Psoas muscle (tissue), 7 donors: ENCODE measurements at regions not wholly inside any gene's neighbourhood (a gene's known extent, or its start where the extent isn't known, plus 50 kb on each side); places are given as distances from the start of the nearest gene placed in this dataset.
"Not testable (repeated sequence)": the region's sequence is repeated elsewhere in the genome, so short reads cannot be mapped to it uniquely, and the experiment has no call there.

Experiments used
- ATAC-seq, 4 donors: fragments of 200-7000 bp; cut with Tn5 transposase; one replicate each; pipeline ENCODE4 v1.9.1; 2020; ENCODE audit warnings: moderate library complexity in 3 of 4, mild to moderate bottlenecking in 2 of 4
- DNase-seq, 2 donors: peaks; one replicate each; pipeline ENCODE4 v3.0.0-alpha.2; 2020
- H3K27ac ChIP-seq: fragments of 200-600 bp; one replicate; pipeline ENCODE4 v1.8.0; 2022
- H3K27me3 ChIP-seq, 3 donors: fragments of 200-600 bp in 1 of 3; one replicate each; pipeline versions ENCODE4 v1.6.1 to v1.8.0; 2013 to 2022; ENCODE audit warnings: low read length in 2 of 3, mild to moderate bottlenecking in 2 of 3, moderate library complexity in 1 of 3; ENCODE audit not compliant: insufficient read depth in 3 of 3
- H3K36me3 ChIP-seq, 2 donors: fragments of 200-600 bp in 1 of 2; one replicate each; pipeline versions ENCODE4 v1.6.1 to v1.8.0; 2013 to 2022; ENCODE audit warnings: low read depth in 1 of 2, mild to moderate bottlenecking in 1 of 2, moderate library complexity in 1 of 2; ENCODE audit not compliant: insufficient read depth in 1 of 2
- H3K4me1 ChIP-seq: fragments of 200-600 bp; one replicate; pipeline ENCODE4 v1.8.0; 2022
- H3K4me3 ChIP-seq: fragments of 200-600 bp; one replicate; pipeline ENCODE4 v1.8.0; 2022; ENCODE audit warnings: mild to moderate bottlenecking
- H3K9me3 ChIP-seq: fragments of 200-600 bp; one replicate; pipeline ENCODE4 v1.8.0; 2022
- CTCF ChIP-seq: fragments of 200-600 bp; IDR thresholded peaks from one replicate; pipeline ENCODE4 v1.8.0; 2022; ENCODE audit warnings: antibody characterized with exemption
- WGBS, 3 donors: extraction: QIAGEN DNeasy Blood & Tissue Kit; methylation state at CpG; one replicate each; pipeline versions ENCODE4 v1.1.6 to v1.1.7; 2013; 5-methylcytosine and 5-hydroxymethylcytosine counted together
- intact Hi-C, 2 donors: fragments of 100-400 bp; cut with DNase I; formaldehyde crosslinking; loops; one replicate each; pipeline versions ENCODE4 v1.11.0 to v1.14.2; 2022
- donor health status: healthy with polysubstance abuse.
- donor health status: DM: no; HTN: no; CAD: no; lungs with moderate emphysema.
- donor health status: Bipolar disorder and iron deficiency.
- donor health status: healthy.
- donor health status: DM: yes; HTN: yes; CAD: no.
- donor health status: DM: no; HTN: no; CAD: no.
- donor health status: DM: yes; HTN: yes; CAD: no.

- TF ChIP-seq CTCF: no peak
- no peaks in the 10 kb centered on the region for H3K27me3 ChIP-seq
- WGBS, 3 donors: 77 to 90% (median 87%) methylated on average over 2 of the region's 2 CpGs
- H3K9me3 ChIP-seq: no peaks in the 10 kb centered on the region
- no peak for ATAC-seq
- intact Hi-C loops: no loop called here
- DNase-seq: no peak
- H3K27ac ChIP-seq: no peak overlapping the region
- no peaks in the 10 kb centered on the region for H3K4me1 ChIP-seq
- H3K4me3 ChIP-seq: no peak overlapping the region
- no peaks in the 10 kb centered on the region for H3K36me3 ChIP-seq
These were observed 126.5 kb upstream of the MITF start for GRCh38 chr3:69612791-69613190.

GRCh38 chr3:69609566-69609965 is 129.7 kb upstream of the MITF start:
- intact Hi-C loops: loop anchor here in 1 of 2 donors (10.0 kb wide), 1 partner anchor 55 kb away; no protein-coding TSS in a partner anchor
- not testable (repeated sequence) for H3K4me3 ChIP-seq, H3K9me3 ChIP-seq, ATAC-seq, H3K27ac ChIP-seq, H3K27me3 ChIP-seq, DNase-seq, H3K4me1 ChIP-seq, H3K36me3 ChIP-seq
- WGBS, 3 donors: 55 to 73% (median 56%) methylated on average over 1 of the region's 1 CpG

DNA sequence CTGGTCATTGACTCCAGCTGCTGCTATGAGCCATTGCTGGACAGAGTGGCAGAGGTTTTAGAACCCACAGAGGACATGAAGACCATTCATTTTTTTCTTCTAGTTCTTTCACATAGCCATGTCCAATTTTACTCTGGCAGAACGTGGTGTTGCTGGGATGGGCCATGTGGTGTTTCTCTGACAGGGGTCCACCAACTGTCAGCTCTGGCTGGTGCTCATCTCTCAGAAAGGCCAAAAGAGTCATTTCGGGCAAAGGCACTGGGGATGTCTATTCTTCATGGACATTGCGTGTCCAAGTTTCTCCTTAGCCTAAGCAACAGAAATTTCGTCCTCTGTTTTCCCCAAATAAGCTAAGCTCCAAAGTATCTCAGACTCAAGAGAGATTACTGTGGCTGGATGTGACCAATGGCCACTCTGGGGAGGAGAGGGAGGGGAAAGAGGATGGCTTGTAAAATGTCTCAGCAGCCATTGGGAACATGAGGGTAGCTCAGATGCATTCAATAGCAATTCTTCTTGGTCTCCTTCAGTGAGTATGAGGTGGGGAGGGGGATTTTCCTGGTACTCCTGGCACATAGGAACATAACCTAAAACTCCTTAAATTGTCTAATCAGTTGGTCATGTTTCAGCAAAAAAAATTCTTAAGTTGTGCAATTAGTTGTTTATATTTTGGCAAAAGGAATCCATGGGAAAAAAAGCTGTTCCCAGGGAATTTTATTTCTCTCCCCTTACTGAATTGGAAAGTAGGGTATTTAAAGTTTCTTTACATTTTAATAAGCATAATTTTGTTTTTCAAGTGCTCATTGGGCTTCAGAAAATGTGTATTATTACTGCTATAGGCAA is 131.6 kb upstream of the MITF start:
- Histone ChIP-seq H3K9me3 (no peaks in the 10 kb centered on the region), H3K27ac (no peak overlapping the region), H3K36me3 (no peaks in the 10 kb centered on the region), H3K27me3 (peaks cover 0 to 5% (median 0%) of the 10 kb centered on the region in 3 donors), H3K4me1 (no peaks in the 10 kb centered on the region), H3K4me3 (no peak overlapping the region)
- ATAC-seq: no peak
- 27 to 51% (median 29%) methylated on average over 4 of the region's 4 CpGs for WGBS, 3 donors
- no peak for DNase-seq
- intact Hi-C loops: loop anchor here in 1 of 2 donors (10.0 kb wide), 1 partner anchor 57 kb away; no protein-coding TSS in a partner anchor
- TF ChIP-seq CTCF: no peak

- DNase-seq: no peak
- Histone ChIP-seq H3K36me3 (no peaks in the 10 kb centered on the region), H3K27me3 (peaks cover 0 to 5% (median 0%) of the 10 kb centered on the region in 3 donors), H3K4me1 (no peaks in the 10 kb centered on the region), H3K4me3 (no peak overlapping the region), H3K9me3 (no peaks in the 10 kb centered on the region), H3K27ac (no peak overlapping the region)
- no peak for ATAC-seq
- WGBS, 3 donors: 65 to 77% (median 69%) methylated on average over 4 of the region's 4 CpGs
- no peak for TF ChIP-seq CTCF
- intact Hi-C loops: loop anchor here in 1 of 2 donors (10.0 kb wide), 1 partner anchor 59 kb away; no protein-coding TSS in a partner anchor
These were observed 133.4 kb upstream of the MITF start for GRCh38 chr3:69605867-69606266.

DNA sequence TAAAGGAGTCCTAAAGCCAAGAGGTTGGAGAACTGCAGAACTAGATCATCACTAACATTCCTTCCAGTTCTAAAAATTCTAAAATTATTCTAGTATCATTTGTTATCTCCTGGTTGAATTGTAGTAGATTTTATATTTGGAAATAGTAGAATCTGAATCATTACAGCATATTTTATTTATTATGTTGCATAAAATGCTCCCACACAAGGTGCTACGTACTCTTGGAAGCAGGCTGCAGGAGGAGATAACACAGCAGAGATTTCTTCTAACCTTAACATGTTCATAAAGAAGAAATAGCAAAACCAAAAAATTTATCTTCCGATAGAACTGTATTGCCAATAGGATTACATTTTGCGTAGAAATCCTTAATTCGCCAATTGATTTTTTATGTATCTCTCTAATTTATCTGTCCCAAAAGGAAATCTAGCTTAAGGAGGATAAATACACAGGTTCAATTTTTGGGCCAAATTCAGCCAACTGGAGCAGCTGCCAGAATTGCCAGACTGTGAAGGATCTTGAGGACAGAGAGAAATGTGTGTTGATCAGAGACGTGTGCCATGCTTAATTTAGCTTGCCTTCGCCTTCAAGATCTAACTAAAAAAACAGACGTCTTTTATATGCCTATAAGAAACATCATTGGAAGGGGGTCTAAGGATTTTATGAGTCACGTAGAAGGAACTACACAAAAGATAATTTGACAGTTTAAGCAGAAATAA is 134.4 kb upstream of the MITF start:
- no peak overlapping the region for H3K4me3 ChIP-seq
- H3K27ac ChIP-seq: no peak overlapping the region
- no peaks in the 10 kb centered on the region for H3K4me1 ChIP-seq
- no peak for ATAC-seq
- 54 to 61% (median 60%) methylated on average over 8 of the region's 8 CpGs for WGBS, 3 donors
- no peaks in the 10 kb centered on the region for H3K36me3 ChIP-seq
- no peaks in the 10 kb centered on the region for H3K9me3 ChIP-seq
- intact Hi-C loops: loop anchor here in 1 of 2 donors (10.0 kb wide), 1 partner anchor 60 kb away; no protein-coding TSS in a partner anchor
- DNase-seq: no peak
- peaks cover 0 to 5% (median 0%) of the 10 kb centered on the region in 3 donors for H3K27me3 ChIP-seq
- no peak for TF ChIP-seq CTCF
